BE2C (cell line): ENCODE measurements at regions not wholly inside any gene's neighbourhood (a gene's known extent, or its start where the extent isn't known, plus 50 kb on each side); places are given as distances from the start of the nearest gene placed in this dataset.

Experiments
- DNase-seq: peaks from one replicate; pipeline ENCODE4 v3.0.0-alpha.2; 2020
- H3K27me3 ChIP-seq: fragments of 250-450 bp; sonication (Bioruptor Pico); 2 replicates; pipeline ENCODE4 v1.5.1; 2020; ENCODE audit warnings: mild to moderate bottlenecking
- H3K36me3 ChIP-seq: fragments of 250-450 bp; sonication (Bioruptor Pico); 2 replicates; pipeline ENCODE4 v1.5.1; 2020; ENCODE audit warnings: mild to moderate bottlenecking
- H3K4me1 ChIP-seq: fragments of 250-450 bp; sonication (Bioruptor Pico); 2 replicates; pipeline ENCODE4 v1.5.1; 2020
- H3K4me3 ChIP-seq: 2 replicates; pipeline ENCODE4 v1.5.1; 2011; ENCODE audit warnings: low read depth, low read length
- H3K9me3 ChIP-seq: fragments of 250-450 bp; sonication (Bioruptor Pico); 2 replicates; pipeline ENCODE4 v1.5.1; 2020
- CTCF ChIP-seq: IDR thresholded peaks from 2 replicates; pipeline ENCODE4 v1.5.1; 2012; ENCODE audit warnings: mild to moderate bottlenecking, low read depth, low read length

- Histone ChIP-seq H3K4me3 (no peak overlapping the region), H3K36me3 (no peaks in the 10 kb centered on the region), H3K4me1 (no peaks in the 10 kb centered on the region), H3K27me3 (no peaks in the 10 kb centered on the region), H3K9me3 (no peaks in the 10 kb centered on the region)
- no peak for TF ChIP-seq CTCF
- DNase-seq: no peak
Measured at GRCh38 chr5:133694181-133694831, 82.0 kb upstream of the FSTL4 start.

- H3K9me3 ChIP-seq: no peaks in the 10 kb centered on the region
- no peaks in the 10 kb centered on the region for H3K36me3 ChIP-seq
- no peaks in the 10 kb centered on the region for H3K27me3 ChIP-seq
- no peaks in the 10 kb centered on the region for H3K4me1 ChIP-seq
- DNase-seq: no peak
- H3K4me3 ChIP-seq: no peak overlapping the region
- TF ChIP-seq CTCF: no peak
Measured at GRCh38 chr5:133691448-133691847, 79.1 kb upstream of the FSTL4 start.

GRCh38 chr5:133690746-133691145 lies 78.4 kb upstream of the FSTL4 start:
- no peaks in the 10 kb centered on the region for H3K27me3 ChIP-seq
- DNase-seq: no peak

GRCh38 chr5:133688391-133688790 lies 76.0 kb upstream of the FSTL4 start:
- DNase-seq: no peak
- Histone ChIP-seq H3K4me3 (no peak overlapping the region), H3K36me3 (no peaks in the 10 kb centered on the region), H3K9me3 (no peaks in the 10 kb centered on the region), H3K4me1 (no peaks in the 10 kb centered on the region; the same call in 1 of the 2 replicates), H3K27me3 (no peaks in the 10 kb centered on the region)
- no peak for TF ChIP-seq CTCF

More at GRCh38 chr5:133690746-133691145, 78.4 kb upstream of the FSTL4 start:
- Histone ChIP-seq H3K36me3 (no peaks in the 10 kb centered on the region), H3K9me3 (no peaks in the 10 kb centered on the region), H3K4me1 (no peaks in the 10 kb centered on the region; the same call in 1 of the 2 replicates), H3K4me3 (no peak overlapping the region)
- TF ChIP-seq CTCF: no peak

- H3K36me3 ChIP-seq: no peaks in the 10 kb centered on the region
- H3K4me3 ChIP-seq: no peak overlapping the region
- DNase-seq: no peak
- H3K27me3 ChIP-seq: no peaks in the 10 kb centered on the region
- no peak for TF ChIP-seq CTCF
- no peaks in the 10 kb centered on the region; the same call in 1 of the 2 replicates for H3K4me1 ChIP-seq
- no peaks in the 10 kb centered on the region for H3K9me3 ChIP-seq
Measured at GRCh38 chr5:133687212-133688061, 75.1 kb upstream of the FSTL4 start.

GRCh38 chr5:133686566-133686965 lies 74.2 kb upstream of the FSTL4 start:
- no peaks in the 10 kb centered on the region for H3K9me3 ChIP-seq
- no peak for TF ChIP-seq CTCF
- no peaks in the 10 kb centered on the region; the same call in 1 of the 2 replicates for H3K4me1 ChIP-seq
- H3K36me3 ChIP-seq: no peaks in the 10 kb centered on the region
- no peak overlapping the region for H3K4me3 ChIP-seq
- no peak for DNase-seq
- H3K27me3 ChIP-seq: no peaks in the 10 kb centered on the region
